Gastrocnemius medialis (tissue), 4 donors: ENCODE measurements at regions not wholly inside any gene's neighbourhood (a gene's known extent, or its start where the extent isn't known, plus 50 kb on each side); places are given as distances from the start of the nearest gene placed in this dataset.
A peak's percentile ranks its signal among the peaks of the same experiment; 100 is the strongest.

Source experiments
- ATAC-seq, 2 donors: fragments of 150-250 bp; one replicate each; pipeline ENCODE4 v1.9.1; 2016
- DNase-seq, 2 donors: peaks; one replicate each; pipeline ENCODE4 v3.0.0-alpha.2; 2019
- H3K27ac ChIP-seq, 4 donors: fragments of 200-600 bp; sonication (generic); 1 replicate in 1 of 4; 2 replicates in 3 of 4; pipeline ENCODE4 v1.5.1; 2016 to 2018; ENCODE audit warnings: mild to moderate bottlenecking in 2 of 4, moderate library complexity in 1 of 4
- H3K27me3 ChIP-seq, 3 donors: fragments of 200-600 bp; sonication (generic) in 2 of 3; 1 replicate in 1 of 3; 2 replicates in 2 of 3; pipeline versions ENCODE4 v1.5.1 to v1.6.0; 2016 to 2019; ENCODE audit warnings: mild to moderate bottlenecking in 1 of 3, moderate library complexity in 1 of 3
- H3K36me3 ChIP-seq, 2 donors: fragments of 200-600 bp; sonication (generic) in 1 of 2; one replicate each; pipeline ENCODE4 v1.5.1; 2017 to 2018
- H3K4me1 ChIP-seq, 2 donors: fragments of 200-600 bp; sonication (generic) in 1 of 2; one replicate each; pipeline ENCODE4 v1.5.1; 2016 to 2017; ENCODE audit warnings: mild to moderate bottlenecking in 2 of 2
- H3K4me3 ChIP-seq, 4 donors: fragments of 200-600 bp; sonication (generic) in 3 of 4; 1 replicate in 1 of 4; 2 replicates in 3 of 4; pipeline ENCODE4 v1.5.1; 2016 to 2019; ENCODE audit warnings: mild to moderate bottlenecking in 2 of 4
- H3K9me3 ChIP-seq, 3 donors: fragments of 200-600 bp; sonication (generic) in 2 of 3; 1 replicate in 1 of 3; 2 replicates in 2 of 3; pipeline ENCODE4 v1.5.1; 2016 to 2019
- CTCF ChIP-seq, 5 experiments: fragments of 450-650 bp in 3 of 5; fragments of 200-600 bp in 2 of 5; sonication (generic) in 2 of 5; IDR thresholded peaks in 4 of 5; conservative IDR thresholded peaks in 1 of 5; 1 replicate in 4 of 5; 2 replicates in 1 of 5; pipeline ENCODE4 v1.5.1; 2016 to 2019; ENCODE audit warnings: antibody characterized with exemption in 5 of 5, mild to moderate bottlenecking in 3 of 5, moderate library complexity in 3 of 5
- POLR2A ChIP-seq, 2 donors: fragments of 450-650 bp; IDR thresholded peaks; one replicate each; pipeline ENCODE4 v1.6.1; 2017; ENCODE audit warnings: antibody characterized with exemption in 2 of 2, mild to moderate bottlenecking in 2 of 2, moderate library complexity in 2 of 2
- in situ Hi-C, 4 donors: fragments of 200-750 bp; cut with MboI; loops; one replicate each; pipeline versions ENCODE4 v1.15.0 to v1.8.0; 2017; ENCODE audit warnings: low sequenced_read_pairs in 4 of 4
- intact Hi-C: fragments of 100-400 bp; cut with DNase I; formaldehyde crosslinking; loops from one replicate; pipeline ENCODE4 v1.15.1; 2023; ENCODE audit warnings: low total_unique reads

DNA sequence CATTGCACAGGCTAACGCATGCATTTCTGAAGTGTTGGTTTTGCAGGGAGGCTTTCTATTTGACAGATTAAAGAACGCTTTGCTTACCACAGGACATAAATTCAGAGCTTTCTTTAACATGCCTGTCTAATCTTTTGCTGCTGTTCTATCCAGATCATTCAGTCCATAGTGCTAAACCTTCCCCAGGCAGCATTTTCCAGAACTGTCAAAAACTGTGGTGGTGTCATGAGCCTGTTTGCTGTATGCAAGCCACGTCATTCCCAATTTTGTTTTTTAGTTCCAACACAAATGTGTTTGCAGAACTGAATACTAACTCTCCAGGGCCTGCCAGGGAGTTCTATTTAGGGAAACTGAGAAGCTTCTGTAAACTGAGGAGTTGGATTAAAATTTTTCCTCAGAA lies 390.5 kb upstream of the LYPLAL1 start:
- no peak for DNase-seq
- no peaks in the 10 kb centered on the region for H3K36me3 ChIP-seq
- H3K9me3 ChIP-seq: no peaks in the 10 kb centered on the region
- H3K4me3 ChIP-seq: no peak overlapping the region
- in situ Hi-C loops (no loop called here), intact Hi-C loops (no loop called here)
- H3K27me3 ChIP-seq: no peaks in the 10 kb centered on the region
- no peak for ATAC-seq
- H3K27ac ChIP-seq: no peak overlapping the region
- H3K4me1 ChIP-seq: no peaks in the 10 kb centered on the region
- no peak for TF ChIP-seq CTCF (IDR thresholded peaks at IDR 0.05 in 4 of 5, conservative IDR thresholded peaks at IDR 0.05 in 1 of 5)
- TF ChIP-seq POLR2A (IDR thresholded peaks at IDR 0.05): no peak

- Histone ChIP-seq H3K4me3 (no peak overlapping the region), H3K9me3 (no peaks in the 10 kb centered on the region), H3K4me1 (no peaks in the 10 kb centered on the region), H3K27ac (no peak overlapping the region), H3K36me3 (no peaks in the 10 kb centered on the region), H3K27me3 (no peaks in the 10 kb centered on the region)
- no peak for ATAC-seq
- no peak for TF ChIP-seq POLR2A (IDR thresholded peaks at IDR 0.05)
- TF ChIP-seq CTCF (IDR thresholded peaks at IDR 0.05 in 4 of 5, conservative IDR thresholded peaks at IDR 0.05 in 1 of 5): no peak
- intact Hi-C loops: no loop called here
- no peak for DNase-seq
- in situ Hi-C loops: no loop called here
Measured at GRCh38 chr1:218783916-218784315, 389.8 kb upstream of the LYPLAL1 start.

DNA sequence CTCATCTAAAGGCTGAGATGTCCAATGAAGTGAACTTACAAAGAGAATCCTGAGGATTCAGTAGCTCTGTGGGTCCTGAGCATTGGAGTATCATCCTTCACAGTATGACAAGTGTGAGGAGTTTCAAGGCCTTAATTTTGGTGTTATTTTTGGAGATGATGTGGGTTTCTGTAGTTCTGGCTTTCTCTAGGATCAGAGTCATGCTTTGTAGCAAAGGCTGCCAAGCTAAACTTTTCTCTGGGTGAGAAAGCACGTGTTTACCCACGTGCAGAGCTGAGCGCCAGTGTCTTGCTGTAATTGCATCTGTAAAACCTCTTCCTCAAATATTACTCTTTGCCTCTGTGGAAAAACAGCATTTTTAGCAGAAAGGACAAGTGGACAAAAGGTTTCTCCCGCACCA lies 387.8 kb upstream of the LYPLAL1 start:
- peak in 1 of 2 donors; percentile 7 for DNase-seq
- ATAC-seq: peak in 1 of 2 donors; percentile 46
- TF ChIP-seq POLR2A (IDR thresholded peaks at IDR 0.05) (no peak), CTCF (IDR thresholded peaks at IDR 0.05 in 4 of 5, conservative IDR thresholded peaks at IDR 0.05 in 1 of 5) (no peak)
- H3K4me3 ChIP-seq: no peak overlapping the region
- no peaks in the 10 kb centered on the region for H3K36me3 ChIP-seq
- intact Hi-C loops (no loop called here), in situ Hi-C loops (no loop called here)
- no peak overlapping the region for H3K27ac ChIP-seq
- H3K27me3 ChIP-seq: no peaks in the 10 kb centered on the region
- no peaks in the 10 kb centered on the region for H3K9me3 ChIP-seq
- H3K4me1 ChIP-seq: no peaks in the 10 kb centered on the region

GRCh38 chr1:218787826-218788225 lies 385.9 kb upstream of the LYPLAL1 start:
- Histone ChIP-seq H3K27ac (no peak overlapping the region), H3K27me3 (no peaks in the 10 kb centered on the region), H3K9me3 (no peaks in the 10 kb centered on the region), H3K4me3 (no peak overlapping the region), H3K4me1 (no peaks in the 10 kb centered on the region), H3K36me3 (no peaks in the 10 kb centered on the region)
- ATAC-seq (no peak), DNase-seq (no peak)
- in situ Hi-C loops (no loop called here), intact Hi-C loops (no loop called here)
- no peak for TF ChIP-seq CTCF (IDR thresholded peaks at IDR 0.05 in 4 of 5, conservative IDR thresholded peaks at IDR 0.05 in 1 of 5)
- no peak for TF ChIP-seq POLR2A (IDR thresholded peaks at IDR 0.05)

DNA sequence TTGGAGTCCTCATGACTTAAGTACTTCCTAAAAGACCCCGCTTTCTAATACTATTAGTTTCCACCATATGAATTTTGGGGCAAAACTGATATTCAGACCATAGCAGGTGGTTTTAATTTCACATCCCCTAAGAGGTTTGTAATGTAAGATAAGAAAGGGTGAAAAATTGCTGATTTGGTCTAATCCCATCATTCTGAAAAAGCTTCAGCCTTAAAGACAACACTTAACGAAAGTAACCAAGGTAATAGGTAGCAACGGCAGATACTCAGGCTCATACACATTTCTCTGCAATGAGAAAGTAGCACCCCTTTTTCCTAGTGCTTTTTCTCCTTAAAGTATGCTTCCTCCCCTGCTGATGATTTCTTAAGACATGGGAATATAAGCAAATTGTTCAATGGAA lies 376.9 kb upstream of the LYPLAL1 start:
- ATAC-seq (no peak), DNase-seq (no peak)
- in situ Hi-C loops: no loop called here
- Histone ChIP-seq H3K4me1 (no peaks in the 10 kb centered on the region), H3K4me3 (no peak overlapping the region), H3K9me3 (no peaks in the 10 kb centered on the region), H3K27me3 (no peaks in the 10 kb centered on the region), H3K36me3 (no peaks in the 10 kb centered on the region), H3K27ac (no peak overlapping the region)
- TF ChIP-seq CTCF (IDR thresholded peaks at IDR 0.05 in 4 of 5, conservative IDR thresholded peaks at IDR 0.05 in 1 of 5): no peak
- TF ChIP-seq POLR2A (IDR thresholded peaks at IDR 0.05): no peak
- intact Hi-C loops: no loop called here
